Stomach (tissue), 4 donors: ENCODE measurements at regions not wholly inside any gene's neighbourhood (a gene's known extent, or its start where the extent isn't known, plus 50 kb on each side); places are given as distances from the start of the nearest gene placed in this dataset.

Source experiments
- EP300 ChIP-seq: sonication (generic); formaldehyde crosslinking; IDR thresholded peaks from one replicate; pipeline ENCODE4 v1.6.1; 2017; ENCODE audit warnings: antibody characterized with exemption
- TF ChIP-seq, protein P1 (sequence below), 7 experiments: fragments of 450-650 bp in 4 of 7; fragments of 200-600 bp in 3 of 7; sonication (generic) in 3 of 7; IDR thresholded peaks; one replicate each; pipeline ENCODE4 v1.5.1; 2016 to 2019; ENCODE audit warnings: antibody characterized with exemption in 7 of 7, control low read depth in 2 of 7, mild to moderate bottlenecking in 1 of 7

DNA sequence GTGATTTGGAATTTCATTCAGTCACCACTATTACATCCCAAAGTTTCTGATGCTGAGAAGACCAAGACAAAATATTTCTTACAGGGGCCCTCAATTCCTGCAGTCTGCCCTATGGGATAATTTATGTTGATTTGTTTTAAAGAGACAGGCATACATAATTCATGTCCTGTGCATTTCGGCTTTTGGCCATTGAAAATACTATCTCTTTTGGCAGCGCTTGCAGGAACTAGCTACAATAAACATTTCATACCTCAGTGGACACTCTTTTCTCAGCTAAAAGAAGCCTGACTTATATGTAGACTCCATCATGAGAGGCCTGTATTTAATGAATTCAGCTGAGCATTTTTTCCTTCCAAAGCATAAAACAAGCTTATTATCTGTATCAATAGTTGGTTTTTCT lies 451.9 kb upstream of the C9orf72 start:
- no peak for TF ChIP-seq EP300
- TF ChIP-seq, protein P1, sequence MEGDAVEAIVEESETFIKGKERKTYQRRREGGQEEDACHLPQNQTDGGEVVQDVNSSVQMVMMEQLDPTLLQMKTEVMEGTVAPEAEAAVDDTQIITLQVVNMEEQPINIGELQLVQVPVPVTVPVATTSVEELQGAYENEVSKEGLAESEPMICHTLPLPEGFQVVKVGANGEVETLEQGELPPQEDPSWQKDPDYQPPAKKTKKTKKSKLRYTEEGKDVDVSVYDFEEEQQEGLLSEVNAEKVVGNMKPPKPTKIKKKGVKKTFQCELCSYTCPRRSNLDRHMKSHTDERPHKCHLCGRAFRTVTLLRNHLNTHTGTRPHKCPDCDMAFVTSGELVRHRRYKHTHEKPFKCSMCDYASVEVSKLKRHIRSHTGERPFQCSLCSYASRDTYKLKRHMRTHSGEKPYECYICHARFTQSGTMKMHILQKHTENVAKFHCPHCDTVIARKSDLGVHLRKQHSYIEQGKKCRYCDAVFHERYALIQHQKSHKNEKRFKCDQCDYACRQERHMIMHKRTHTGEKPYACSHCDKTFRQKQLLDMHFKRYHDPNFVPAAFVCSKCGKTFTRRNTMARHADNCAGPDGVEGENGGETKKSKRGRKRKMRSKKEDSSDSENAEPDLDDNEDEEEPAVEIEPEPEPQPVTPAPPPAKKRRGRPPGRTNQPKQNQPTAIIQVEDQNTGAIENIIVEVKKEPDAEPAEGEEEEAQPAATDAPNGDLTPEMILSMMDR (IDR thresholded peaks at IDR 0.05) = no peak
